HS-27A (cell line): ENCODE measurements at regions not wholly inside any gene's neighbourhood (a gene's known extent, or its start where the extent isn't known, plus 50 kb on each side); places are given as distances from the start of the nearest gene placed in this dataset.

Experiments
- DNase-seq: peaks from one replicate; pipeline ENCODE4 v3.0.0-alpha.2; 2012; ENCODE audit warnings: low read depth, missing footprints

GRCh38 chr6:133583907-133584427 is 304.9 kb upstream of the TCF21 start:
- DNase-seq = no peak

GRCh38 chr6:133584823-133585222 is 304.1 kb upstream of the TCF21 start:
- no peak for DNase-seq

DNA sequence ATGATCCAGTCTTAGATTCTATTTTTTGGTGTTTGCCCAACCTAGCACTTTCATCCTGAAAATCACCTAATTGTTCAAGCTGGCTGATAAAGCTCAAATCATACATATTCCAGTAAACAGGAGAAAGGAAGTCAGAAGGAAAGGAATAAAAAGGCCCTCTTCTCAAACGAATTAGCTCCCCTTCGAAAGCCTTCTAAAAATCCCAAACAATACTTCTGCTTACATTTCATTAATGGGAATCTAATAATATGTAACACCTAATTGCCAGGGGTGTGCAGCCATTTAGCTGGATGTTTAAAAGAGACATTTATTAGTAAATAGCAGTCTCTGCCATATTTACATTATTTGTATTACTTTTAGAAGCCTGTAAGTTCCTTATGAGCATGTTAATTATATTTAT is 302.9 kb upstream of the TCF21 start:
- no peak for DNase-seq

DNA sequence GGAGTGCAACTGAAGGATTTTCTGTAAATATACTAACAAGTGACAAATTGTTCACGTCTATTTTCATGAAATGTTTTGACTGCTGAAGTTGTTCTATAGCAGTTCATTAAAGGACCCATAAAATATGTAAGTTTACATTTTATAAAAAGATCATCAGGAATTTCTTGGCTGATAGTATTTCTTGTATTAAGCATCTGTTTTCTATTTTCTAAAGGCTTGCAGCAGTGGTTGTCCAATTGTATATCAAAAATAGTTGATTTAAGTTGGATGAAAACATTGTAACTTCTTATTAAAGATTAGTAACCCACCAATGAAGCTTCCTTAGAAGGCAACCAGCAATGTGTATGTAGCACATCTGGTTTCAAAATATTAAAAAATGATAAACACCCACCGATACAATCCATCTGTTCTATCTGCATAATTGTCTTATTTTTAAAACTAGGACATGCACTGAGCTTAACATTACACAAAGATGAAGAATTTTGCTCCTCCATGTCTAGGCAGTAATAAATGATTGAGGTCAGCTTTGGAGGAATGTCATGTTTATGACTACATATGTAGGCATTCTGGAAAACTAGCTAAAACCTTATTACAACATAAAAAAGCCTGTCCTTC is 301.3 kb upstream of the TCF21 start:
- DNase-seq = no peak

- DNase-seq = no peak
Measured at GRCh38 chr6:133590196-133590595, 298.7 kb upstream of the TCF21 start.

GRCh38 chr6:133590814-133591213 is 298.1 kb upstream of the TCF21 start:
- no peak for DNase-seq

GRCh38 chr6:133591275-133591674 is 297.6 kb upstream of the TCF21 start:
- no peak for DNase-seq

DNA sequence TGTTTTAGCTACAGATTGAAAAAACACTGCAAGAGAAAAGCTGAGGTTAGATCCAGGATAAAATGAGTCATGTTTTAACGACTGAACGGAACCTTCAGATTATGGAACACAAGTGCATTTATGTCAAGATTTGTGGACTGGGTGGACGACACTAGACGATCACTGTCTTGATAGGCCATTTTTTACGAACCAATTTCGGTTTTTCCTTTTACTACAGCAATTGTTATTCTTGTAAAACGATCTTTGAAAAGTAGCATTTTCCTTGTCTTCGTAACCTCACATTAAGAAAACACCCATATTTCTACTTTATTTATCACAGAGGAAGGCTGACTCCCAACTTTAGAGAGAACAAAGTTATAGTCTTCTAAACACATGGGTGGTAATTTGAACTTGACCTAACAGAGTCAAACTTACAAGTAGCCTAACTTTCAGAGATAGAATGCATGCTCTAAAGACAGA is 294.2 kb upstream of the TCF21 start:
- no peak for DNase-seq

GRCh38 chr6:133595111-133595761 is 293.7 kb upstream of the TCF21 start:
- DNase-seq = no peak

DNA sequence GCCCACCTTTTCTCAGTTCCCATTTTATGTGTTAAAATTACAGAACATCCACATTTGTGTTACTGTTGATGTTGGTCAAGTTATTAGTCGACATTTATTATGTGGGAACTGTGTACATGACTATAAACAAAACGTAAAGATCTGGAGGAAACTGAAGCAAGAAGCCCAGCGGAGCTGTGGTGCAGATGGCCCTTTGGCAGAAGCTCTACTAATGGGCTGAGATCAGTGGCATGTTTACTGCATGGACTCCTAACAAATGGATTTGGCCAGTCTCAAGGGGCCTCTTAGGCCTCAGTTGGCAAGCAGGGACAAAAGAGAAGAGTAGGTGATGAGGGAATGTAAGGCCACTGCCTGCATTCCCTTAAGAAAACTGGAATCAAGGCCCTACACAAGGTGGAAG is 282.1 kb upstream of the TCF21 start:
- DNase-seq = no peak

GRCh38 chr6:133608620-133609019 is 280.3 kb upstream of the TCF21 start:
- no peak for DNase-seq

- DNase-seq = peak; percentile 100
Measured at GRCh38 chr6:133609415-133610226, 279.3 kb upstream of the TCF21 start.

DNA sequence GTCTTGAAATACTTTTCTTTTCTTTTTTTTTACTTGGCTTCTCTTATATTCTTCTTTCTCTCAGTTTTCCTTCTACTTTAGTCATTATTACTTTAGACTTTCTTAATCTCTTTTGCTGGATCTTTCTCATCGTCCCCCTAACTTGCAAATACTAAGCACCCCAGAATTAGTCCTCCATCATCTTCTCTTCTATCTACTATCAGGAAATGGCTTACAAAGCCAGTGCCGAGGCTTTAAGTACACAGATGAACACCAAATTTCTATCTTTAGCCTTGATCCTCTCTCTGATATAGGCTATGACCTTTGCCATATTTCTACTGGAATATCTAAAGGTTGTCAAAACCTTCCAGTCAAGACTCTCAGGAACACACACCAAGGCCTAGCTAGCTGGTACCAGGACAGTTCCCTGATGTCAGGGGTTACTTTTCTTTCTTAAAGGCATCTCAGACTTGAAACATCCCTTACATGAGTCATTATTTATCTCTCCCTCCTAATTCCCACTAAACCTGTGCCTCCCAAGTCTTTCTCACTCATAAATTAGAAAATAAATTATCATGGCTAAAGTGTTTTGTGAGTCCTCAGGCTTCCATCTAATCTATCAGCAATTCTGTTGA is 278.6 kb upstream of the TCF21 start:
- peak; percentile 77 for DNase-seq

DNA sequence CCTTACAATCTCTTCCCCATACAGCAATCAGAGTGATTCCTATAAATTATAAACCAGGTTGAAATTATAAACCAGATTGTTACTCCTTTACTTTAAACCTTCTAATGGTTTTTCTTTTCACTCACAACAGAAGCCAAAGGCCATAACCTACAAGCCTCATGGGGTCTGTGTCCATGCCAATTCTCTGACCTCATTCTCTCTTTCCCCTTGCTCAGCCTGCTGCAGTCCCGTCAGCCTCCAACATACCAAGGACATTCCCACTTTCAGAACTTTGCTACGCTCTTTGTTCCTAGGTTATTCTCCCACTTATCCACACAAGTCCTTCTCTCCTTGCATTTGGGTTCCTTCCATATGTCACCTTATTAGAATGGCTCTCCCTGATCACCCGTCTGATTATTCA is 277.9 kb upstream of the TCF21 start:
- no peak for DNase-seq

DNA sequence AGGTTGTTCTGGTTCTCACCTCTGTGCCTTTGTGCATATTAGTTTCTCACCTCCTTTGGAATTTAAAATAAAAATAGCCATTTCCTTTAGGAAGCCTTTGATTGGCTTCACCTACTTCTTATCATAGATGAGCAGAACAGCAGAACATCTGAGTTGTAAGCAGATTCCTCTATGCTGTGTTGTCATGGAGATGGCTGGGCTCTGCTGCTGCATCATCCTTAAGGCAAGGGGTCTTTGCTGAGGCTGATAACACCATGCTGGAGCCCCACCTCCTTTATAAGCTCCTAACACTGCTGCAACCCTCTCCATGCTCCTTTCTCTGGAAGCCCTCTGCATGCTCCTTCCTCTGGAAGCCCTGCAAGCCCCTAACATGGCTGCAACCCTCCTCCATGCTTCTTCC is 276.5 kb upstream of the TCF21 start:
- no peak for DNase-seq

GRCh38 chr6:133613211-133613610 is 275.7 kb upstream of the TCF21 start:
- DNase-seq = no peak

- no peak for DNase-seq
Measured at GRCh38 chr6:133621751-133622150, 267.2 kb upstream of the TCF21 start.

GRCh38 chr6:133623065-133623464 is 265.8 kb upstream of the TCF21 start:
- DNase-seq = no peak

- DNase-seq = no peak
Measured at GRCh38 chr6:133623621-133624020, 265.3 kb upstream of the TCF21 start.

DNA sequence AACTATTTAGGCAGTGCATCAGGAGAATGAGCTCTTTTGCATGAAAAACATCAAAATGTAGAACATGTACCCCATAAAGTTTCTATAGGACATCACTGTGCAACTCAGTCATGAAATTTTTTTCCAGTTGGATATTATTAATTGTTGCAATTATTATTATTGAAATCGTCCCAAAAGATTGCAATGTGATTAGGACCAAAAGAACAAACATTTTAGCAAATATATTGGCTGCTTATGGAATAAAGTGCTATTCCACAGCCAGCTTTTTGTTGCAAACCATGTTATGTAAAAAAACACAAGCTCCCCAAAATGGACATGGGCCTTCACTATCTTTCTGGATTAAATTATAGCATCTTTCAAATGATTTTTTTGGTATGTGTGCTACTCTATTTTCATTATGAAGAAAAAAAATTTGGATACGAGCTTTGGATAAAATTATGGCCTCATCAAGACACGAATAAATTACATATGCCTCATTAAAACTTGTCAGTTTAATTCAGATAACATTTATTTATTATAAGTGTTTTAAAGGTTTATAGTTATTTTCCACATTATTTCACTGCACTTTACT is 262.7 kb upstream of the TCF21 start:
- no peak for DNase-seq

DNA sequence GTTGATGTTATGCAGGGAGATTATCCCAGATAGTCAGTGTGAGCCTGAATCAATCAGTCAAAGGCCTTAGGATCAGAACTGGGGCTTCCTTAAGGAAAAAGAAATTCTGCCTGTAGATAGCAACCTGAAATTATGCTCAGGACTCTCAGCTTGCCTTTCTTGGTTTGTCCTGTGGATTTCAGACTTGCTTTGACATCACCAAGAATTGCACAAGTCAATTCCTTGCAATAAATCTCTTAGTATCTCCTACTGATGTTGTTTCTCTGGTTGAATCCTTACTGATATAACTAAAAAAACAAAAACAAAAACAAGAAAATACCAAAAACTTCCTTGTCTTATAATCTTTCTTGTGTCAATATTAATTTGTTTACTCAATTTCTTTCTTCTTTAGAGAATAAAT is 258.9 kb upstream of the TCF21 start:
- DNase-seq = no peak

- no peak for DNase-seq
Measured at GRCh38 chr6:133630651-133631050, 258.3 kb upstream of the TCF21 start.
